ENCODE measurements at regions not wholly inside any gene's neighbourhood (a gene's known extent, or its start where the extent isn't known, plus 50 kb on each side); places are given as distances from the start of the nearest gene placed in this dataset.

DNA sequence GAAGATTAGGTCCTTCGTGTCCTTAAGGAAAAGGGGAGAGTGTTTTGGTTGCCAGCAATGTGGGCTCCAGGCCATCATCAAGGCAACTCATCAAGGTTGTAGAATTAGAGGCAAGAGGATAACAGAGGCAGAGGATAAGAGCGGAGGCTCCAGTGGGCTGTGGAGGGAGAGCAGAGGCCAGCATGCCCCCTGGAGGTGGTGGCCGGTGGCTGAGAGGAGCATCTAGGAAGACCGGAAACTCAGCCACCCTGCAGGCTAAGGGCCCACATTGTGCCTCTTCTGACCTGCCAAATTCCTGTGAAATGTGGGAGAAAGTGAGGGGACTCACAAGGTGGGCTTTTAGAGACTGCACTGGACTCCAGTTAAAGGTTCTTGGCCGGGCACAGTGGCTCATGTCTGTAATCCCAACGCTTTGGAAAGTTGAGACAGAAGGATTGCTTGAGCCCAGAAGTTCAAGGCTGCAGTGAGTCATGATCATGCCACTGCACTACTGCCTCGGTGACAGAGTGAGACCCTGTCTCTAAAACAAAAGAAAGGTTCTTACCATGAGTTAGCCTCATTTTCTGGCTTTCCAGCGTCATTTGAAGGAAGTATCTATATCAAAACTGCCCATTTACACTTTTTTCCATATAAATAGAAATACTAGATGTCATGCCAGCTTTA, 62.7 kb upstream of the ADORA2B start:
- Histone ChIP-seq H3K9me3 (ENCODE audit: control insufficient read depth, low read length) (no peaks in the 10 kb centered on the region), H3K36me3 (ENCODE audit: control insufficient read depth, insufficient read depth, low read length) (no peaks in the 10 kb centered on the region), H3K27ac (ENCODE audit: low read depth, low read length) (no peak overlapping the region), H3K9ac (ENCODE audit: extremely low read depth, low read length, poor library complexity, severe bottlenecking) (no peak overlapping the region), H3K4me1 (ENCODE audit: control insufficient read depth, insufficient read depth, low read length) (no peaks in the 10 kb centered on the region), H3K4me3 (ENCODE audit: low read length) (no peak overlapping the region), H3K27me3 (ENCODE audit: control insufficient read depth, insufficient read depth, low read length, poor library complexity, severe bottlenecking) (no peaks in the 10 kb centered on the region)
- Mint-ChIP-seq H3K36me3 (ENCODE audit: low read depth) (no peaks in the 10 kb centered on the region), H3K4me1 (peaks cover 7% of the 10 kb centered on the region), H3K9me3 (no peaks in the 10 kb centered on the region), H3K27me3 (ENCODE audit: insufficient read depth) (no peaks in the 10 kb centered on the region), H3K4me3 (no peak overlapping the region), H3K27ac (no peak overlapping the region)
- DNase-seq: peak; percentile 91
- TF ChIP-seq, protein P1, sequence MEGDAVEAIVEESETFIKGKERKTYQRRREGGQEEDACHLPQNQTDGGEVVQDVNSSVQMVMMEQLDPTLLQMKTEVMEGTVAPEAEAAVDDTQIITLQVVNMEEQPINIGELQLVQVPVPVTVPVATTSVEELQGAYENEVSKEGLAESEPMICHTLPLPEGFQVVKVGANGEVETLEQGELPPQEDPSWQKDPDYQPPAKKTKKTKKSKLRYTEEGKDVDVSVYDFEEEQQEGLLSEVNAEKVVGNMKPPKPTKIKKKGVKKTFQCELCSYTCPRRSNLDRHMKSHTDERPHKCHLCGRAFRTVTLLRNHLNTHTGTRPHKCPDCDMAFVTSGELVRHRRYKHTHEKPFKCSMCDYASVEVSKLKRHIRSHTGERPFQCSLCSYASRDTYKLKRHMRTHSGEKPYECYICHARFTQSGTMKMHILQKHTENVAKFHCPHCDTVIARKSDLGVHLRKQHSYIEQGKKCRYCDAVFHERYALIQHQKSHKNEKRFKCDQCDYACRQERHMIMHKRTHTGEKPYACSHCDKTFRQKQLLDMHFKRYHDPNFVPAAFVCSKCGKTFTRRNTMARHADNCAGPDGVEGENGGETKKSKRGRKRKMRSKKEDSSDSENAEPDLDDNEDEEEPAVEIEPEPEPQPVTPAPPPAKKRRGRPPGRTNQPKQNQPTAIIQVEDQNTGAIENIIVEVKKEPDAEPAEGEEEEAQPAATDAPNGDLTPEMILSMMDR (conservative IDR thresholded peaks at IDR 0.05): peak; percentile 85
- 75 to 79% methylated on average over 7 to 8 of the region's 8 CpGs for WGBS, 2 experiments (ENCODE audit: insufficient coverage in 1 of 2, insufficient read length in 1 of 2)

DNA sequence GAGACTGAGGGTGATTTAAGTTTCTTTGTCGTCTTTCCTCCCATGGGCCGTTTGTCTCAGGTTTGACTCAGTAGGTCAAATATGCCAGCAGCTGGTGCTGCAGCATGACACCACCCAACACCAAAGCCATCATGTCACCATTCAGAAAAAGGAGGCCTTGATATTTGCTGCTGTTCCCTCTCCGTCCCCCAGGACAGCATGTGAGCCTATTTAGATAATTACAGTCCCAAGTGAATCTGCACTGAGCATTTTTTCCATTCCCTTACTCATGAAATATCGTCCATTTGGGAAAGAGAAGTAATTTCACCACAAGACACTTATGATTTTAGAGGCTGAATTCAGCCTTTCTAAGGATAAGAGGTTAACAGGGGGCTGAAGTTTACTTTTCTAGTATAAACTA, 62.2 kb upstream of the ADORA2B start:
- DNase-seq: no peak
- Histone ChIP-seq H3K36me3 (ENCODE audit: control insufficient read depth, insufficient read depth, low read length) (no peaks in the 10 kb centered on the region), H3K9ac (ENCODE audit: extremely low read depth, low read length, poor library complexity, severe bottlenecking) (no peak overlapping the region), H3K9me3 (ENCODE audit: control insufficient read depth, low read length) (no peaks in the 10 kb centered on the region), H3K27me3 (ENCODE audit: control insufficient read depth, insufficient read depth, low read length, poor library complexity, severe bottlenecking) (no peaks in the 10 kb centered on the region), H3K4me3 (ENCODE audit: low read length) (no peak overlapping the region), H3K27ac (ENCODE audit: low read depth, low read length) (no peak overlapping the region), H3K4me1 (ENCODE audit: control insufficient read depth, insufficient read depth, low read length) (no peaks in the 10 kb centered on the region)
- WGBS, 2 experiments (ENCODE audit: insufficient coverage in 1 of 2, insufficient read length in 1 of 2): 88 to 100% methylated on average over 1 to 4 of the region's 4 CpGs
- H3K4me3 Mint-ChIP-seq: no peak overlapping the region
- no peaks in the 10 kb centered on the region for H3K36me3 Mint-ChIP-seq (ENCODE audit: low read depth)
- H3K9me3 Mint-ChIP-seq: no peaks in the 10 kb centered on the region
- H3K27ac Mint-ChIP-seq: no peak overlapping the region
- no peaks in the 10 kb centered on the region for H3K27me3 Mint-ChIP-seq (ENCODE audit: insufficient read depth)
- H3K4me1 Mint-ChIP-seq: peaks cover 2% of the 10 kb centered on the region
- TF ChIP-seq, protein P1 (conservative IDR thresholded peaks at IDR 0.05): no peak

DNA sequence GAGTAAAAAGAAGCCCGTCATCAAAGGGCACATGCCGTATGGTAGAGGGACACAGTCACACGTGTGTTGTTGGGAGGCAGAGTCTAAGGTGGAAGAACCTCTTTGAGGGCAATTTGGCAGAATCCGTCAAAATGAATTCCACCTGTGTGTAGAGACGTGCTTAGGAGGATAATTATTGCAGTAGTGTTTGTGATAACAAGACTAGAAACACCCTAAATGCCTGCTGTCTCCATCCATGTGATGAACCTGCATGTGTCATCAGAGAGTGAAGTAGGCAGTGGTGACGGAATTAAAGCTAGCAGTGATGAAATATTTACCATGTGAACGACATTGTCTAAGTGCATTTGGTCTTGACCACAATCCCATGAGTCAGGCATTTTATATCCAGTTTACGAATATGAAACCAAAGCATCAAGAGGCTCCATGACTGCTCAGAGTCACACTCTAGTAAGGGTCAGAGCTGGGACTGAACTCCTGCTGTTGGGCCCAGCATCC, 61.3 kb upstream of the ADORA2B start:
- no peaks in the 10 kb centered on the region for H3K4me1 Mint-ChIP-seq

More for the DNA sequence above, 61.3 kb upstream of the ADORA2B start:
- Histone ChIP-seq H3K9ac (ENCODE audit: extremely low read depth, low read length, poor library complexity, severe bottlenecking) (no peak overlapping the region), H3K27ac (ENCODE audit: low read depth, low read length) (no peak overlapping the region), H3K9me3 (ENCODE audit: control insufficient read depth, low read length) (no peaks in the 10 kb centered on the region), H3K4me1 (ENCODE audit: control insufficient read depth, insufficient read depth, low read length) (no peaks in the 10 kb centered on the region), H3K27me3 (ENCODE audit: control insufficient read depth, insufficient read depth, low read length, poor library complexity, severe bottlenecking) (no peaks in the 10 kb centered on the region), H3K4me3 (ENCODE audit: low read length) (no peak overlapping the region), H3K36me3 (ENCODE audit: control insufficient read depth, insufficient read depth, low read length) (no peaks in the 10 kb centered on the region)
- Mint-ChIP-seq H3K27me3 (ENCODE audit: insufficient read depth) (no peaks in the 10 kb centered on the region), H3K36me3 (ENCODE audit: low read depth) (no peaks in the 10 kb centered on the region), H3K27ac (no peak overlapping the region), H3K4me3 (no peak overlapping the region), H3K9me3 (no peaks in the 10 kb centered on the region)
- DNase-seq: no peak
- TF ChIP-seq, protein P1 (conservative IDR thresholded peaks at IDR 0.05): no peak
- WGBS, 2 experiments (ENCODE audit: insufficient coverage in 1 of 2, insufficient read length in 1 of 2): 91 to 99% methylated on average over 8 of the region's 8 CpGs

Data from endodermal cell (in vitro differentiated cells).